ENCODE measurements at regions not wholly inside any gene's neighbourhood (a gene's known extent, or its start where the extent isn't known, plus 50 kb on each side); places are given as distances from the start of the nearest gene placed in this dataset.

GRCh38 chrX:125765347-125765746, 400.7 kb downstream of the DCAF12L2 start:
- no peak overlapping the region for H3K4me3 ChIP-seq (ENCODE audit: low read depth, low read length)
- DNase-seq (ENCODE audit: low read depth) = no peak
- no peak for TF ChIP-seq CTCF (IDR thresholded peaks at IDR 0.05; ENCODE audit: control insufficient read depth, extremely low read depth, insufficient read depth)

GRCh38 chrX:125769628-125770027, 396.5 kb downstream of the DCAF12L2 start:
- TF ChIP-seq CTCF (IDR thresholded peaks at IDR 0.05; ENCODE audit: control insufficient read depth, extremely low read depth, insufficient read depth) = no peak
- H3K4me3 ChIP-seq (ENCODE audit: low read depth, low read length) = no peak overlapping the region
- DNase-seq (ENCODE audit: low read depth) = no peak

- H3K4me3 ChIP-seq (ENCODE audit: low read depth, low read length) = no peak overlapping the region
- DNase-seq (ENCODE audit: low read depth) = no peak
- TF ChIP-seq CTCF (IDR thresholded peaks at IDR 0.05; ENCODE audit: control insufficient read depth, extremely low read depth, insufficient read depth) = no peak
Measured at GRCh38 chrX:125778261-125778660, 387.8 kb downstream of the DCAF12L2 start.

GRCh38 chrX:125782184-125782583, 383.9 kb downstream of the DCAF12L2 start:
- TF ChIP-seq CTCF (IDR thresholded peaks at IDR 0.05; ENCODE audit: control insufficient read depth, extremely low read depth, insufficient read depth) = no peak

GRCh38 chrX:125786316-125786715, 379.8 kb downstream of the DCAF12L2 start:
- DNase-seq (ENCODE audit: low read depth) = no peak
- no peak overlapping the region for H3K4me3 ChIP-seq (ENCODE audit: low read depth, low read length)
- TF ChIP-seq CTCF (IDR thresholded peaks at IDR 0.05; ENCODE audit: control insufficient read depth, extremely low read depth, insufficient read depth) = no peak

More at GRCh38 chrX:125782184-125782583, 383.9 kb downstream of the DCAF12L2 start:
- H3K4me3 ChIP-seq (ENCODE audit: low read depth, low read length) = no peak overlapping the region
- DNase-seq (ENCODE audit: low read depth) = no peak

GRCh38 chrX:125791787-125792186, 374.3 kb downstream of the DCAF12L2 start:
- TF ChIP-seq CTCF (IDR thresholded peaks at IDR 0.05; ENCODE audit: control insufficient read depth, extremely low read depth, insufficient read depth) = no peak
- no peak for DNase-seq (ENCODE audit: low read depth)
- H3K4me3 ChIP-seq (ENCODE audit: low read depth, low read length) = no peak overlapping the region

GRCh38 chrX:125810856-125811255, 355.2 kb downstream of the DCAF12L2 start:
- TF ChIP-seq CTCF (IDR thresholded peaks at IDR 0.05; ENCODE audit: control insufficient read depth, extremely low read depth, insufficient read depth) = no peak
- DNase-seq (ENCODE audit: low read depth) = no peak
- H3K4me3 ChIP-seq (ENCODE audit: low read depth, low read length) = no peak overlapping the region

Data from LNCaP clone FGC (cell line).